Fibroblast of lung (primary cell): ENCODE measurements at regions not wholly inside any gene's neighbourhood (a gene's known extent, or its start where the extent isn't known, plus 50 kb on each side); places are given as distances from the start of the nearest gene placed in this dataset.

Experiments used
- DNase-seq, 2 donors: peaks; one replicate each; pipeline versions ENCODE4 v3.0.0 to v3.0.0-alpha.2; 2010; ENCODE audit warnings: low read depth in 2 of 2
- H2AFZ ChIP-seq: 2 replicates; pipeline ENCODE4 v1.5.1; 2012; ENCODE audit warnings: low read length, control low read depth, inconsistent platforms
- H3K27ac ChIP-seq: 2 replicates; pipeline ENCODE4 v1.5.1; 2011; ENCODE audit warnings: low read length, control low read depth; ENCODE audit not compliant: insufficient read depth
- H3K27me3 ChIP-seq: 2 replicates; pipeline ENCODE4 v1.5.1; 2011; ENCODE audit warnings: mild to moderate bottlenecking, low read length; ENCODE audit not compliant: control insufficient read depth, insufficient read depth
- H3K36me3 ChIP-seq: 2 replicates; pipeline ENCODE4 v1.5.1; 2011; ENCODE audit warnings: low read length; ENCODE audit not compliant: control insufficient read depth, insufficient read depth
- H3K4me1 ChIP-seq: 2 replicates; pipeline ENCODE4 v1.5.1; 2011; ENCODE audit warnings: low read length; ENCODE audit not compliant: control insufficient read depth, insufficient read depth; ENCODE audit errors: extremely low read depth
- H3K4me2 ChIP-seq: 2 replicates; pipeline ENCODE4 v1.5.1; 2011; ENCODE audit warnings: low read length, control low read depth; ENCODE audit not compliant: insufficient read depth; ENCODE audit errors: extremely low read depth
- H3K4me3 ChIP-seq, 4 experiments: fragments of 200-600 bp in 1 of 4; sonication (generic) in 1 of 4; replicated peaks in 1 of 4; 2 replicates each; pipeline ENCODE4 v1.5.1; 2011 to 2016; ENCODE audit warnings: low read length in 4 of 4, low read depth in 3 of 4, mild to moderate bottlenecking in 3 of 4, control low read depth in 2 of 4, inconsistent platforms in 1 of 4, mixed read lengths in 1 of 4; ENCODE audit not compliant: insufficient read depth in 1 of 4; ENCODE audit errors: control extremely low read depth in 1 of 4
- H3K79me2 ChIP-seq: 2 replicates; pipeline ENCODE4 v1.5.1; 2012; ENCODE audit warnings: mild to moderate bottlenecking, low read length, inconsistent platforms; ENCODE audit not compliant: control insufficient read depth, insufficient read depth
- H3K9ac ChIP-seq: 2 replicates; pipeline ENCODE4 v1.5.1; 2011; ENCODE audit warnings: mild to moderate bottlenecking, low read length, control low read depth; ENCODE audit not compliant: insufficient read depth
- H3K9me3 ChIP-seq: 2 replicates; pipeline ENCODE4 v1.5.1; 2012; ENCODE audit warnings: low read depth, low read length; ENCODE audit not compliant: control insufficient read depth, insufficient read depth
- H4K20me1 ChIP-seq: 2 replicates; pipeline ENCODE4 v1.5.1; 2011; ENCODE audit warnings: low read length; ENCODE audit not compliant: control insufficient read depth, insufficient read depth; ENCODE audit errors: extremely low read depth
- CTCF ChIP-seq, 2 donors: IDR thresholded peaks in 1 of 2; conservative IDR thresholded peaks in 1 of 2; 1 replicate in 1 of 2; 2 replicates in 1 of 2; pipeline ENCODE4 v1.5.1; 2011 to 2012; ENCODE audit warnings: low read length in 2 of 2, control low read depth in 1 of 2, inconsistent platforms in 1 of 2, low read depth in 1 of 2, mild to moderate bottlenecking in 1 of 2
- EZH2 ChIP-seq: IDR thresholded peaks from 2 replicates; pipeline ENCODE4 v1.5.1; 2012; ENCODE audit warnings: low read length, control low read depth, mild to moderate bottlenecking; ENCODE audit errors: missing control alignments

GRCh38 chr2:39532933-39533332, 95.8 kb upstream of the MAP4K3 start:
- no peak for DNase-seq

GRCh38 chr2:39534095-39534711, 97.1 kb upstream of the MAP4K3 start:
- Histone ChIP-seq H3K4me1 (peaks cover 7% of the 10 kb centered on the region), H3K36me3 (no peaks in the 10 kb centered on the region), H3K9me3 (no peaks in the 10 kb centered on the region), H4K20me1 (no peaks in the 10 kb centered on the region), H3K79me2 (no peaks in the 10 kb centered on the region), H3K4me2 (no peak overlapping the region), H3K27ac (no peak overlapping the region), H3K4me3 (no peak overlapping the region), H3K9ac (no peak overlapping the region), H2AFZ (no peak overlapping the region), H3K27me3 (no peaks in the 10 kb centered on the region)
- DNase-seq: peak in 1 of 2 donors; percentile 45
- TF ChIP-seq CTCF (conservative IDR thresholded peaks at IDR 0.05 in 1 of 2, IDR thresholded peaks at IDR 0.05 in 1 of 2; ENCODE audit: low read depth in 1 of 2, low read length in 2 of 2): no peak
- no peak for TF ChIP-seq EZH2

More at GRCh38 chr2:39532933-39533332, 95.8 kb upstream of the MAP4K3 start:
- Histone ChIP-seq H3K27me3 (no peaks in the 10 kb centered on the region), H3K9me3 (no peaks in the 10 kb centered on the region), H3K4me1 (peaks cover 7% of the 10 kb centered on the region), H3K27ac (no peak overlapping the region), H3K79me2 (no peaks in the 10 kb centered on the region), H3K36me3 (no peaks in the 10 kb centered on the region), H3K9ac (no peak overlapping the region), H3K4me3 (no peak overlapping the region), H4K20me1 (no peaks in the 10 kb centered on the region), H2AFZ (no peak overlapping the region), H3K4me2 (no peak overlapping the region)
- TF ChIP-seq EZH2 (no peak), CTCF (conservative IDR thresholded peaks at IDR 0.05 in 1 of 2, IDR thresholded peaks at IDR 0.05 in 1 of 2; ENCODE audit: low read depth in 1 of 2, low read length in 2 of 2) (no peak)

GRCh38 chr2:39535636-39536185, 98.6 kb upstream of the MAP4K3 start:
- Histone ChIP-seq H2AFZ (no peak overlapping the region), H4K20me1 (no peaks in the 10 kb centered on the region), H3K4me3 (no peak overlapping the region), H3K27ac (no peak overlapping the region), H3K9me3 (no peaks in the 10 kb centered on the region), H3K79me2 (no peaks in the 10 kb centered on the region), H3K4me1 (peaks cover 4% of the 10 kb centered on the region), H3K4me2 (no peak overlapping the region), H3K9ac (no peak overlapping the region), H3K27me3 (no peaks in the 10 kb centered on the region), H3K36me3 (no peaks in the 10 kb centered on the region)
- no peak for TF ChIP-seq EZH2
- TF ChIP-seq CTCF (conservative IDR thresholded peaks at IDR 0.05 in 1 of 2, IDR thresholded peaks at IDR 0.05 in 1 of 2; ENCODE audit: low read depth in 1 of 2, low read length in 2 of 2): no peak
- no peak for DNase-seq
